HFFc6 (cell line): ENCODE measurements at regions not wholly inside any gene's neighbourhood (a gene's known extent, or its start where the extent isn't known, plus 50 kb on each side); places are given as distances from the start of the nearest gene placed in this dataset.

ENCODE experiments used
- DNase-seq: peaks from one replicate; pipeline ENCODE4 v3.0.0-alpha.2; 2018
- H3K27ac Mint-ChIP-seq: 2 replicates; pipeline ENCODE4 v1.8.0; 2020; ENCODE audit warnings: mild to moderate bottlenecking, mixed read lengths
- H3K27me3 Mint-ChIP-seq: 2 replicates; pipeline ENCODE4 v1.8.0; 2021; ENCODE audit warnings: mild to moderate bottlenecking, moderate library complexity, mixed read lengths; ENCODE audit not compliant: insufficient read depth
- H3K36me3 Mint-ChIP-seq: 2 replicates; pipeline ENCODE4 v1.8.0; 2021; ENCODE audit warnings: low read depth, mixed read lengths
- H3K4me1 Mint-ChIP-seq: 2 replicates; pipeline ENCODE4 v1.8.0; 2020; ENCODE audit warnings: low read depth, mixed read lengths
- H3K4me3 Mint-ChIP-seq: 2 replicates; pipeline ENCODE4 v1.8.0; 2020; ENCODE audit warnings: mild to moderate bottlenecking, moderate library complexity, mixed read lengths
- H3K9me3 Mint-ChIP-seq: 2 replicates; pipeline ENCODE4 v1.8.0; 2020; ENCODE audit warnings: mild to moderate bottlenecking, mixed read lengths
- CTCF ChIP-seq: fragments of 200-600 bp; sonication (generic); IDR thresholded peaks from 2 replicates; pipeline ENCODE4 v1.5.0; 2021; ENCODE audit warnings: antibody characterized with exemption, mild to moderate bottlenecking

- Mint-ChIP-seq H3K36me3 (peaks cover 4% of the 10 kb centered on the region; the same call in 1 of the 2 replicates), H3K4me3 (no peak overlapping the region), H3K9me3 (peaks cover 55% of the 10 kb centered on the region), H3K4me1 (no peaks in the 10 kb centered on the region), H3K27me3 (no peaks in the 10 kb centered on the region), H3K27ac (no peak overlapping the region)
- no peak for TF ChIP-seq CTCF
- DNase-seq, result no peak
Measured at GRCh38 chr13:57408312-57408711, 223.2 kb upstream of the PCDH17 start.

GRCh38 chr13:57409121-57409520 lies 222.4 kb upstream of the PCDH17 start:
- H3K27me3 Mint-ChIP-seq, result no peaks in the 10 kb centered on the region
- H3K27ac Mint-ChIP-seq, result no peak overlapping the region
- no peak overlapping the region for H3K4me3 Mint-ChIP-seq
- TF ChIP-seq CTCF, result no peak
- no peak for DNase-seq
- H3K9me3 Mint-ChIP-seq, result peaks cover 58% of the 10 kb centered on the region
- H3K36me3 Mint-ChIP-seq, result peaks cover 4% of the 10 kb centered on the region; the same call in 1 of the 2 replicates
- H3K4me1 Mint-ChIP-seq, result no peaks in the 10 kb centered on the region

GRCh38 chr13:57409656-57410055 lies 221.9 kb upstream of the PCDH17 start:
- Mint-ChIP-seq H3K27me3 (no peaks in the 10 kb centered on the region), H3K4me1 (no peaks in the 10 kb centered on the region), H3K36me3 (peaks cover 4% of the 10 kb centered on the region; the same call in 1 of the 2 replicates), H3K4me3 (no peak overlapping the region), H3K9me3 (peaks cover 58% of the 10 kb centered on the region), H3K27ac (no peak overlapping the region)
- no peak for TF ChIP-seq CTCF
- no peak for DNase-seq

GRCh38 chr13:57418067-57418677 lies 213.4 kb upstream of the PCDH17 start:
- H3K27me3 Mint-ChIP-seq, result no peaks in the 10 kb centered on the region
- no peaks in the 10 kb centered on the region for H3K36me3 Mint-ChIP-seq
- H3K9me3 Mint-ChIP-seq, result peaks cover 27% of the 10 kb centered on the region
- H3K4me3 Mint-ChIP-seq, result no peak overlapping the region
- H3K27ac Mint-ChIP-seq, result no peak overlapping the region
- DNase-seq, result no peak
- no peak for TF ChIP-seq CTCF
- H3K4me1 Mint-ChIP-seq, result no peaks in the 10 kb centered on the region

- TF ChIP-seq CTCF, result no peak
- no peak overlapping the region for H3K4me3 Mint-ChIP-seq
- no peak for DNase-seq
- no peak overlapping the region for H3K27ac Mint-ChIP-seq
- H3K4me1 Mint-ChIP-seq, result no peaks in the 10 kb centered on the region
- H3K9me3 Mint-ChIP-seq, result peaks cover 55% of the 10 kb centered on the region
- H3K36me3 Mint-ChIP-seq, result 0 out of 2 replicates have a peak, but pooled peaks cover 9% of the 10 kb centered on the region
- no peaks in the 10 kb centered on the region for H3K27me3 Mint-ChIP-seq
Measured at GRCh38 chr13:57424379-57424778, 207.2 kb upstream of the PCDH17 start.

GRCh38 chr13:57425531-57425930 lies 206.0 kb upstream of the PCDH17 start:
- H3K9me3 Mint-ChIP-seq, result peaks cover 60% of the 10 kb centered on the region
- H3K4me1 Mint-ChIP-seq, result no peaks in the 10 kb centered on the region
- 0 out of 2 replicates have a peak, but pooled peaks cover 9% of the 10 kb centered on the region for H3K36me3 Mint-ChIP-seq
- TF ChIP-seq CTCF, result no peak
- H3K27me3 Mint-ChIP-seq, result peaks cover 2% of the 10 kb centered on the region; the same call in 1 of the 2 replicates
- H3K4me3 Mint-ChIP-seq, result no peak overlapping the region
- H3K27ac Mint-ChIP-seq, result no peak overlapping the region
- no peak for DNase-seq
